ENCODE measurements at regions not wholly inside any gene's neighbourhood (a gene's known extent, or its start where the extent isn't known, plus 50 kb on each side); places are given as distances from the start of the nearest gene placed in this dataset.

DNA sequence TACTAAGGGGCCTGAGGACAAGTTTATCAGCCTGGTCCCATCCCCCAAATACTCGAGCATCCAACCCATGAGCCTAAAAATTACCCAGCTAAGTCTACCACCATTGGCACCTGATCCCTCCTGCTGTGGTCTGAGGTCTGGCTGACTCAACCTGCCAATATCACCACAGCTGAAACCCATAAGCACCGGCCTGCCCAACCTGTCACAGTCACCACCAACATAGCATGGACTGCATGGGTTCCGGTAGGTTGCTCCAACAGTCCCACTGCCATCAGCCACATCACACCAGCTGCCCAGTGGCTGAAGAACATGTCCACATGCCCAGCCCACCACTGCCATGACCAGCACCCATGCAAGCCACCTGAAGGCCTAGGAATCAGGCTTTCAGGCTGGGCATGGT, 495.0 kb downstream of the PRELID2 start:
- no peaks in the 10 kb centered on the region for H3K27me3 ChIP-seq (ENCODE audit: control insufficient read depth, insufficient read depth, low read length)
- no peaks in the 10 kb centered on the region for H3K4me1 ChIP-seq (ENCODE audit: control insufficient read depth, insufficient read depth, low read length)
- no peaks in the 10 kb centered on the region for H3K36me3 ChIP-seq (ENCODE audit: control insufficient read depth, insufficient read depth, low read length)
- H3K9ac ChIP-seq (ENCODE audit: low read depth, low read length): no peak overlapping the region
- H3K9me3 ChIP-seq (ENCODE audit: control insufficient read depth, insufficient read depth, low read length): no peaks in the 10 kb centered on the region
- no peak overlapping the region for H3K4me3 ChIP-seq (ENCODE audit: low read depth, low read length)

- no peaks in the 10 kb centered on the region for H3K36me3 ChIP-seq (ENCODE audit: control insufficient read depth, insufficient read depth, low read length)
- no peak overlapping the region for H3K9ac ChIP-seq (ENCODE audit: low read depth, low read length)
- H3K27me3 ChIP-seq (ENCODE audit: control insufficient read depth, insufficient read depth, low read length): no peaks in the 10 kb centered on the region
- H3K4me3 ChIP-seq (ENCODE audit: low read depth, low read length): no peak overlapping the region
- H3K9me3 ChIP-seq (ENCODE audit: control insufficient read depth, insufficient read depth, low read length): no peaks in the 10 kb centered on the region
- H3K4me1 ChIP-seq (ENCODE audit: control insufficient read depth, insufficient read depth, low read length): no peaks in the 10 kb centered on the region
Observed at GRCh38 chr5:145324767-145325479, 510.2 kb downstream of the PRELID2 start.

DNA sequence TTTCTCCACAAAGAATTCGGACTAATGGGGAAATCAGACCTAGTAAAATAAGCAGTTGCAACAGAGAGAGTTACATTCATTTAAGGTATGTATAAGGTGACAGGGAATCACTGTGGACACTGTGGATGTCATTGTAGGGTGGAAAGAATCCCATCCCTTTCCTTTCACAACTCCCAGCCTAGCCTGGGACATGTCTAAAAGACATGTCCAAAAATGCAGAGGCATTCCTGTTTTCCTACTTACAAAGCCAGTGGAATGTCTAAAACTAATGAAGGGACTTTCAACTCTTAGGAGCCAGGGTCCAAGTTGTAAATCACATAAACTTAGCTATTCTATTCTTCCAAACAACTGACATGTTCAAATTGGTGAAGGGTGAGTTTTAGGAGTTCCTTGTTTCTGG, 511.0 kb downstream of the PRELID2 start:
- Histone ChIP-seq H3K36me3 (ENCODE audit: control insufficient read depth, insufficient read depth, low read length) (no peaks in the 10 kb centered on the region), H3K9me3 (ENCODE audit: control insufficient read depth, insufficient read depth, low read length) (no peaks in the 10 kb centered on the region), H3K9ac (ENCODE audit: low read depth, low read length) (no peak overlapping the region), H3K4me3 (ENCODE audit: low read depth, low read length) (no peak overlapping the region), H3K27me3 (ENCODE audit: control insufficient read depth, insufficient read depth, low read length) (no peaks in the 10 kb centered on the region), H3K4me1 (ENCODE audit: control insufficient read depth, insufficient read depth, low read length) (no peaks in the 10 kb centered on the region)

DNA sequence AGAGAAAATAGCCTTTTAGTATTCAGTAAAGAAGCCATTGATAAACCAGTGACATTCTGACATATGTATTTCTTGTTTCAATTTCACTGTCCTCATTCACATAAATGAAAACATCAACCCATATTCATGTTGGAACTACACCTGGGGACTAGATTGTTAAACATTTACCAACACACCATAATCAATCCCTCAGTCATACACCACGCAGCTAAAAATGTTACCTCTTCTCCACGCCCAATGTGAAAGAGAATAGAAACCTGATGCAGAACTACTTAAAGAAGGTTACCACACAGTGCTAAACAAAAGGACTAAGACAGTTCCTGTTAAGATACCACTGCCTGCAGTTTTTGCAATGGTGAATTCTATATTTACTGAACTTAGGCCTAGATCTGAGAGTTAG, 518.9 kb downstream of the PRELID2 start:
- no peaks in the 10 kb centered on the region for H3K36me3 ChIP-seq (ENCODE audit: control insufficient read depth, insufficient read depth, low read length)
- no peaks in the 10 kb centered on the region for H3K4me1 ChIP-seq (ENCODE audit: control insufficient read depth, insufficient read depth, low read length)
- H3K9ac ChIP-seq (ENCODE audit: low read depth, low read length): no peak overlapping the region
- no peaks in the 10 kb centered on the region for H3K27me3 ChIP-seq (ENCODE audit: control insufficient read depth, insufficient read depth, low read length)
- no peak overlapping the region for H3K4me3 ChIP-seq (ENCODE audit: low read depth, low read length)
- H3K9me3 ChIP-seq (ENCODE audit: control insufficient read depth, insufficient read depth, low read length): no peaks in the 10 kb centered on the region

GRCh38 chr5:145307866-145308382, 527.2 kb downstream of the PRELID2 start:
- no peaks in the 10 kb centered on the region for H3K4me1 ChIP-seq (ENCODE audit: control insufficient read depth, insufficient read depth, low read length)
- no peaks in the 10 kb centered on the region for H3K27me3 ChIP-seq (ENCODE audit: control insufficient read depth, insufficient read depth, low read length)
- no peak overlapping the region for H3K9ac ChIP-seq (ENCODE audit: low read depth, low read length)
- no peaks in the 10 kb centered on the region for H3K36me3 ChIP-seq (ENCODE audit: control insufficient read depth, insufficient read depth, low read length)
- no peak overlapping the region for H3K4me3 ChIP-seq (ENCODE audit: low read depth, low read length)
- H3K9me3 ChIP-seq (ENCODE audit: control insufficient read depth, insufficient read depth, low read length): no peaks in the 10 kb centered on the region

DNA sequence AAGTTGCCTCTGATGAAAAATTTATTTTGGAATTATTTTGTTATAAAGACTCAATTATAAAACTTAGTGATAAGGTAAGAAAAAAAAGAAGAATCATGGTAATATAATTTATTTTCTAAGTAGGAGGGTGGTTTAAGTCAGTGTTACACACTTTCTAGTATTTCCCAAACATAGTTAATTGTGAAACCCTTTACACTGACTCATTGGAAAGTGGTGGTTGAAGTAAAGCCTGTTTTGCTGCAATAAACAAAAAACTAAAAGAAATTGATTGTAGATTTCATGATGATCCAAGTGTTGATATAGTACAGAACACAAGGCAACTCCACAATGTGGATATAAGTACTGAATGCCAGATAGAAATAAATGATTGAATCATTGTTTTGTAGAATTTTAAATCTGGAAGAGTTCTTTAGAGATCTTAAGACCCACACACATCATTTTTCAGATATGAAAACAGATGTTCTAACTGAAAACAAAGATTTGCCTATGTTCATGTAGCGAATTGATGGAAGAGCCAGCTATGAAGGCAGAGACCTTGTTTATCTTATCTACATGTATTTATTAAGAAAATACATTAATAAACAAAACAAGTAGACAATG, 539.8 kb downstream of the PRELID2 start:
- H3K4me3 ChIP-seq (ENCODE audit: low read depth, low read length): no peak overlapping the region
- H3K9ac ChIP-seq (ENCODE audit: low read depth, low read length): no peak overlapping the region
- H3K9me3 ChIP-seq (ENCODE audit: control insufficient read depth, insufficient read depth, low read length): no peaks in the 10 kb centered on the region
- H3K36me3 ChIP-seq (ENCODE audit: control insufficient read depth, insufficient read depth, low read length): no peaks in the 10 kb centered on the region
- H3K4me1 ChIP-seq (ENCODE audit: control insufficient read depth, insufficient read depth, low read length): no peaks in the 10 kb centered on the region
- H3K27me3 ChIP-seq (ENCODE audit: control insufficient read depth, insufficient read depth, low read length): no peaks in the 10 kb centered on the region

- Histone ChIP-seq H3K9ac (ENCODE audit: low read depth, low read length) (no peak overlapping the region), H3K9me3 (ENCODE audit: control insufficient read depth, insufficient read depth, low read length) (no peaks in the 10 kb centered on the region), H3K36me3 (ENCODE audit: control insufficient read depth, insufficient read depth, low read length) (no peaks in the 10 kb centered on the region), H3K27me3 (ENCODE audit: control insufficient read depth, insufficient read depth, low read length) (no peaks in the 10 kb centered on the region), H3K4me3 (ENCODE audit: low read depth, low read length) (no peak overlapping the region), H3K4me1 (ENCODE audit: control insufficient read depth, insufficient read depth, low read length) (no peaks in the 10 kb centered on the region)
Observed at GRCh38 chr5:145294331-145294730, 540.8 kb downstream of the PRELID2 start.

DNA sequence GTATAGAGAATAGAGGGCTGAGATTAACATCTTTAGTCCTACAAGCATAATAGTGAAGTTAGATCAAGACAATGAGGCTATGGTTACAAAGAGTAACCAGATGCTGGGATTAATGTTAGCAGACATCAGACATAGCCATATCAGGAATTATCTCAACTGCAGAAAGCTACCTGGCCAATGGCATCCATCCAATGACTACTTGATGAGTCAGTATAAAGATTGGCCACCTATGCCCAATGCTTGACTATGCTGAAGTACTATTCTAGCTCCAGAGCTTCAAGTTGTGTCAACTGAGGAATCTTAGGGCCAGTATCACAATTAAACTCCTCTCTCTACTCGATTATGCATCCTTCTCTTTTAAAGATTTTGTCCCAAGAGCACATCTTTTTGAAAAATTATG, 541.4 kb downstream of the PRELID2 start:
- H3K9ac ChIP-seq (ENCODE audit: low read depth, low read length): no peak overlapping the region

DNA sequence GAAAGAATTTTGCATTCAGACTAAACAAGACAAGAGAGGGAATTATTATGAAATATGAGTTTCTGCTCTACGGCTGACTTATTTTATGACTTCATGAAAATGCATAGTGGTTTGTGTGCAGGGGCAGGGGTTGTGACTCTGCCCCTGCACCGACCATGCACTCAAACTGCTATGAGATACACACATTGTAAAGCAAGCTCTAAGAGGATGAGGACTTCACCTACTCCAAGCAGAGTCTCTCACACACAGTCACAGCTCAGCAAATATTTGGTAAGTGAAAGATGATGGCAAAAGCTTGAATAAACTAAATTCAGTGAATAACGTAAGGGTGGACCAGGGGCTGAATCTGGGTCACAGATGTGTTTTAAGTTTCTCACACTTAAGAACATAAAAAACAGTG, 542.9 kb downstream of the PRELID2 start:
- H3K27me3 ChIP-seq (ENCODE audit: control insufficient read depth, insufficient read depth, low read length): no peaks in the 10 kb centered on the region
- H3K9ac ChIP-seq (ENCODE audit: low read depth, low read length): no peak overlapping the region
- no peak overlapping the region for H3K4me3 ChIP-seq (ENCODE audit: low read depth, low read length)
- H3K4me1 ChIP-seq (ENCODE audit: control insufficient read depth, insufficient read depth, low read length): no peaks in the 10 kb centered on the region
- H3K36me3 ChIP-seq (ENCODE audit: control insufficient read depth, insufficient read depth, low read length): no peaks in the 10 kb centered on the region
- no peaks in the 10 kb centered on the region for H3K9me3 ChIP-seq (ENCODE audit: control insufficient read depth, insufficient read depth, low read length)

More for the DNA sequence above, 541.4 kb downstream of the PRELID2 start:
- Histone ChIP-seq H3K9me3 (ENCODE audit: control insufficient read depth, insufficient read depth, low read length) (no peaks in the 10 kb centered on the region), H3K4me1 (ENCODE audit: control insufficient read depth, insufficient read depth, low read length) (no peaks in the 10 kb centered on the region), H3K4me3 (ENCODE audit: low read depth, low read length) (no peak overlapping the region), H3K36me3 (ENCODE audit: control insufficient read depth, insufficient read depth, low read length) (no peaks in the 10 kb centered on the region), H3K27me3 (ENCODE audit: control insufficient read depth, insufficient read depth, low read length) (no peaks in the 10 kb centered on the region)

DNA sequence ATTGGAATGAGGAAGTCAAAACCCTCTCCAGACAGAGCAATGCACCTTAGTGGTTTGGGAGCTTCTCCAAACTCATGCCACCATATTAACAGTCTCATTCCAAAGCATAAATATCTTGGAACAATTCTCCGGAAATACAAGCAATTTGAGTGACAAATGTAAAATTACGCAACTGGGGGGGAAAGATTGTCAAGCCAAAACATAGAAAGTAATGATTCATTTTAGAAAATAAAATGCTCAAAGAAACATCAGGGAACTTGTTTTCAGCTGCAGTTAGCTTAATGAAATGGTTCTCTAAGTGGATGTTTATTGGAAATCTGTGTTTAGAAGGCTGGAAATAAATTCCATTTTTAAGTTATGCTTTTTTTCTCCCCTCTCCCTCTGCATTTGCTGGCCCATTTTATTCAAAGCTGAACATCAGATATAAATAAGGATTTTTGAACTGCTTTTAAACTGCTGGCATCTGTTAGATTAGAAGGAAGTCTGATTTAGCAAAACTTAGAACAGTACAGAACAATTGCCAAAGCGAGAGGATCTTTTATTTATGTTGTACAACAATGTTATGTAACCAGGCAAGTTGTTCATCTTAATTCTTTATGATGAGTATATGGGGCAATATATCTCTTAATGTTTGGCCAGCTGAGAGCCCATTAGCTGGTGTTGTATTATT, 551.9 kb downstream of the PRELID2 start:
- H3K4me3 ChIP-seq (ENCODE audit: low read depth, low read length): no peak overlapping the region
- no peaks in the 10 kb centered on the region for H3K36me3 ChIP-seq (ENCODE audit: control insufficient read depth, insufficient read depth, low read length)
- no peaks in the 10 kb centered on the region for H3K9me3 ChIP-seq (ENCODE audit: control insufficient read depth, insufficient read depth, low read length)
- no peaks in the 10 kb centered on the region for H3K27me3 ChIP-seq (ENCODE audit: control insufficient read depth, insufficient read depth, low read length)
- H3K4me1 ChIP-seq (ENCODE audit: control insufficient read depth, insufficient read depth, low read length): no peaks in the 10 kb centered on the region
- H3K9ac ChIP-seq (ENCODE audit: low read depth, low read length): no peak overlapping the region

DNA sequence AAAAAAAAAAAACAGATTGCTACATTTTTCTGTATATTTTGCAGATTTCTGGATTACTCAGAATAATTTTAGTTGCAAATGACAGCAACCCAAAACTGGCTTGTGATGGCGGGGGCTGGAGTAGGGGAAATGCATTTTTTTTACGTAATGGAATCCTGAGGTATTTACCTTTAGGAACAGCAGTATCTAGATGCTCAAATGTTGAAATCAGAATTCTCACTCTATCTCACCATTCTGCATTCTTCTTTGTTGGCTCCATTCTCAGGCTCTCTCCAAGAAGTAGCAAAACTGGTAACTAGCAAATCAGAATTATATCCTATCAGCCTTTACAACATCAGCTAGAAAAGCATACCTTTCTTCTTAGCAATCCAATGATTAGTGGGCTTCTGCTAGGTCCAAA, 554.3 kb downstream of the PRELID2 start:
- H3K36me3 ChIP-seq (ENCODE audit: control insufficient read depth, insufficient read depth, low read length): no peaks in the 10 kb centered on the region
- no peak overlapping the region for H3K9ac ChIP-seq (ENCODE audit: low read depth, low read length)
- no peaks in the 10 kb centered on the region for H3K4me1 ChIP-seq (ENCODE audit: control insufficient read depth, insufficient read depth, low read length)
- no peaks in the 10 kb centered on the region for H3K9me3 ChIP-seq (ENCODE audit: control insufficient read depth, insufficient read depth, low read length)
- no peak overlapping the region for H3K4me3 ChIP-seq (ENCODE audit: low read depth, low read length)
- no peaks in the 10 kb centered on the region for H3K27me3 ChIP-seq (ENCODE audit: control insufficient read depth, insufficient read depth, low read length)

GRCh38 chr5:145280214-145280613, 554.9 kb downstream of the PRELID2 start:
- H3K9me3 ChIP-seq (ENCODE audit: control insufficient read depth, insufficient read depth, low read length): no peaks in the 10 kb centered on the region
- H3K9ac ChIP-seq (ENCODE audit: low read depth, low read length): no peak overlapping the region
- no peaks in the 10 kb centered on the region for H3K27me3 ChIP-seq (ENCODE audit: control insufficient read depth, insufficient read depth, low read length)
- H3K4me3 ChIP-seq (ENCODE audit: low read depth, low read length): no peak overlapping the region
- H3K4me1 ChIP-seq (ENCODE audit: control insufficient read depth, insufficient read depth, low read length): no peaks in the 10 kb centered on the region
- H3K36me3 ChIP-seq (ENCODE audit: control insufficient read depth, insufficient read depth, low read length): no peaks in the 10 kb centered on the region
